ENCODE measurements at regions not wholly inside any gene's neighbourhood (a gene's known extent, or its start where the extent isn't known, plus 50 kb on each side); places are given as distances from the start of the nearest gene placed in this dataset.

DNA sequence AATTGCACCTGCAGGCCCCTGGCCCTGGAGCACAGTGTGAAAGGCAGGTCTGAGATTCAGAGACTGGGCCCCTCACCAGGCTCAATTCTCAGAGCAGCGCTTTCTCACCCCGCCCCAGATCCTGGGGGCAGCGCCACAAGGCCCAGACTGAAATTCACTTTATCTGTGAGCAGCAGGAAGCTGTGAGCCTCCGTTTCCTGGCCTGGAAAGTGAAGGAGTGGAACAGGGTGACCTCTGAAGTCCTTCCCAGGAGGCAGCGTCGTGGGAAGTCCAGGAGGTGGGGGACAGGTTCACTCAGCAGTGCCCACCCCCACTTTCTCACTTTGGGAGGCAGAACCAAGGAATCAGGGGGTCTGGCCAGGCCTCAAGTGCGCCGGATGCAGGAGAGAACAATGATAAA is 235.4 kb downstream of the NDUFA10 start:
- no peak for TF ChIP-seq CTCF (IDR thresholded peaks at IDR 0.05; ENCODE audit: insufficient read depth, low read length)
- TF ChIP-seq REST (IDR thresholded peaks at IDR 0.05; ENCODE audit: insufficient replicate concordance, low read depth), result no peak
- no peak for TF ChIP-seq POLR2AphosphoS5 (IDR thresholded peaks at IDR 0.05; ENCODE audit: low read depth)
- TF ChIP-seq SPI1 (IDR thresholded peaks at IDR 0.05; ENCODE audit: borderline replicate concordance, low read depth), result no peak
